Kidney tubule cell (primary cell): ENCODE measurements at regions not wholly inside any gene's neighbourhood (a gene's known extent, or its start where the extent isn't known, plus 50 kb on each side); places are given as distances from the start of the nearest gene placed in this dataset.

Experiments used
- DNase-seq: peaks from one replicate; pipeline ENCODE4 v3.0.0-alpha.2; 2018; ENCODE audit warnings: low spot score

GRCh38 chr5:61653807-61654580 is 321.9 kb downstream of the ZSWIM6 start:
- peak; percentile 68 for DNase-seq

GRCh38 chr5:61654876-61655275 is 322.8 kb downstream of the ZSWIM6 start:
- no peak for DNase-seq

- no peak for DNase-seq
These were observed 325.0 kb downstream of the ZSWIM6 start for GRCh38 chr5:61657010-61657409.

GRCh38 chr5:61657686-61658085 is 325.6 kb downstream of the ZSWIM6 start:
- no peak for DNase-seq

- DNase-seq: peak; percentile 77
These were observed 326.5 kb downstream of the ZSWIM6 start for GRCh38 chr5:61658592-61659008.

GRCh38 chr5:61659221-61659696 is 327.2 kb downstream of the ZSWIM6 start:
- DNase-seq: peak; percentile 36

GRCh38 chr5:61662670-61663069 is 330.6 kb downstream of the ZSWIM6 start:
- no peak for DNase-seq

- DNase-seq: no peak
These were observed 334.1 kb downstream of the ZSWIM6 start for GRCh38 chr5:61666064-61666621.

- DNase-seq: no peak
These were observed 335.6 kb downstream of the ZSWIM6 start for GRCh38 chr5:61667525-61668218.

- no peak for DNase-seq
These were observed 337.5 kb downstream of the ZSWIM6 start for GRCh38 chr5:61669531-61669930.

- DNase-seq: no peak
These were observed 338.9 kb downstream of the ZSWIM6 start for GRCh38 chr5:61670941-61671340.

- DNase-seq: peak; percentile 94
These were observed 341.1 kb downstream of the ZSWIM6 start for GRCh38 chr5:61673007-61673735.

GRCh38 chr5:61674378-61674777 is 342.3 kb downstream of the ZSWIM6 start:
- DNase-seq: no peak

- no peak for DNase-seq
These were observed 343.1 kb downstream of the ZSWIM6 start for GRCh38 chr5:61675015-61675692.

GRCh38 chr5:61677220-61677619 is 345.2 kb downstream of the ZSWIM6 start:
- DNase-seq: no peak

GRCh38 chr5:61678966-61679365 is 346.9 kb downstream of the ZSWIM6 start:
- no peak for DNase-seq

- DNase-seq: no peak
These were observed 347.5 kb downstream of the ZSWIM6 start for GRCh38 chr5:61679562-61679961.

- no peak for DNase-seq
These were observed 348.2 kb downstream of the ZSWIM6 start for GRCh38 chr5:61680247-61680646.

- no peak for DNase-seq
These were observed 351.1 kb downstream of the ZSWIM6 start for GRCh38 chr5:61683148-61683547.

GRCh38 chr5:61683926-61684325 is 351.9 kb downstream of the ZSWIM6 start:
- DNase-seq: no peak

GRCh38 chr5:61686491-61687257 is 354.6 kb downstream of the ZSWIM6 start:
- DNase-seq: no peak
